HG02642 (cell line): ENCODE measurements at regions not wholly inside any gene's neighbourhood (a gene's known extent, or its start where the extent isn't known, plus 50 kb on each side); places are given as distances from the start of the nearest gene placed in this dataset.

ENCODE experiments used
- ATAC-seq: cut with Tn5 transposase; IDR thresholded peaks from one replicate; pipeline ENCODE4 v1.9.1; 2021; ENCODE audit warnings: mild to moderate bottlenecking; ENCODE audit not compliant: unreplicated experiment, poor library complexity

DNA sequence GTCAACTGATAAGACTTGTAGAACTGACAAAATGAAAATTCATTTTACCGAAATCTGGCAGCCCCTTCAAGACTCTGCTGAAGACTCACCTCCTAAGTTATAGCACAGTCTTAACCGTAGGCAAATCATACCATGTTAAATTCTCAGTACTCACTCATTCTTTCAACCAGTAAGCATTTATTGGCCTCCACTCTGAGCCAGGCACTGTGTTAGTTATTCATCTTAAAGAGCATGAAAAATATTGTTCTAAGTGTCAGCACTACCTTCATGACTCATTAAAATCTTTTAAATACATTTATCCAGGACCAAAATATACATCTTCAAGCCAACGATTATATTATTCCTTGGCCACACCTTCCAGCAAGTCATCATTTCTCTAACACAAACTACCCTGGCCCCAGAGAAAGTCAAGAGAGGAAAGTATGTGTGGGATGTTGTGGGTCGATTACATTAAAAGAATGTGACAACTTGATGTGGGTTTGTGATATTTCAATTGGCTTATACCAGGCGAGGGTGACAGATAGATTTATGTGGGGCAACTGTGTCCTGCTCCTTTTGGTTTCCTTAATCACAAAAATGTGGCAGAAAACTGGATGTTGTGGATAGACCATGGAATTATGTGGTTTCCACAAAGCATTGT is 55.0 kb downstream of the TMEM30B start:
- no peak for ATAC-seq

DNA sequence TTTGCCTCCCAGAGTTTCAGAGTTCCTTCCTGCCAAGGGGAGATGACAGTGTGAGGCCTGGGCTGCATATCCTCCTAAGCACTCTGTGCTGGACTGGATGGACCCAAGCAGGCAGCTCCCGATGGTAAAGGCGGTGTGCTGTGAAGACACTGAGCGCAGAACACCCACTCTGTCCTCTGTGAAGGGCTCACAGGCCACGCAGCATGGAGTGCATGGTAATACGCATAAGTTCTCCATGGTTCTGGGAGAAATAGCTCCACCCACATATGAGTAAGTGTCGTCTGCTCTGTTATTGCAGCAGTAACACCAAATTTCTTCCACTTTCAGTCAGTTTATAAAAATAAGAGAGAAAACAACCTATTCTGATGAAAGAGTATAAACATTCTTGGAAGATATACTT is 55.8 kb downstream of the TMEM30B start:
- ATAC-seq: no peak

GRCh38 chr14:61223552-61223951 is 57.6 kb downstream of the TMEM30B start:
- ATAC-seq: no peak

GRCh38 chr14:61222388-61222787 is 58.8 kb downstream of the TMEM30B start:
- no peak for ATAC-seq

DNA sequence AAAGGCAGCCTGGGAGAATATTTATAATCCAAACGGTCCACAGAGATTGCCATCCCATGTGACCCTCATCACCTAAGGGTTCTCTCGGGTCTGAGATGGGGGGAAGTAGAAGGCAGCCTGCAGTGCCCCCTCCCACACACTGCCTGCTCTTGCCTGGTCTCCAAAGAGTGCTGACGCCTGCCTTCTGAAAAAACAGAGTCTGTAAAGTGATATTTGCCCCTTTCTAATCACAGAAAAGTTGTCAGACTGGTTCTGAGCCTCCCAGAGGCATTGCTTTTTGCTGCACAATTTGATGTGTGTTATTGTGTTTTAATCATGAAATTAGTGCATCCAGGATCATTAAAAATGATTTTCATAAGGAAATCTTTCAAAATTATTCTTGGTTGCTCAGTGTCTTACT is 59.2 kb downstream of the TMEM30B start:
- no peak for ATAC-seq

DNA sequence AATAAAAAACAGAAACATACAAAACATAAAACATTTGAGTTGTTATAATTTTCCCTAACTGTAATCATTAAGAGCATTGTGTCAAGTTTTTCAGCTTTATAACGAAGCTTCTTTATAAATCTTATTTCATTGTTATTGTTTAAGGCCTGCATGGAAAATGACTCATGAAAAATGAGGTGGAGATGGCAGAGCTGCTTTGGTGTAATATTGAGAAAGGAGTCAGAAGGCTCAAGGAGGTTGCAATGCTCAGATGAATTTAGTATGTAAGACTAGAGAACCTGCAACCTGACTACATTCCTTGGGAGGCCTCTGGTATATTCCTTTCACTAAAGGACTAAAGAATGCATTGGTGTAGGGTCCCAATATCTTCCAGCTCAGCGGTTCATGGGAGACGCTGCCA is 61.5 kb downstream of the TMEM30B start:
- no peak for ATAC-seq

- ATAC-seq: no peak
Measured at GRCh38 chr14:61219256-61219655, 61.9 kb downstream of the TMEM30B start.

DNA sequence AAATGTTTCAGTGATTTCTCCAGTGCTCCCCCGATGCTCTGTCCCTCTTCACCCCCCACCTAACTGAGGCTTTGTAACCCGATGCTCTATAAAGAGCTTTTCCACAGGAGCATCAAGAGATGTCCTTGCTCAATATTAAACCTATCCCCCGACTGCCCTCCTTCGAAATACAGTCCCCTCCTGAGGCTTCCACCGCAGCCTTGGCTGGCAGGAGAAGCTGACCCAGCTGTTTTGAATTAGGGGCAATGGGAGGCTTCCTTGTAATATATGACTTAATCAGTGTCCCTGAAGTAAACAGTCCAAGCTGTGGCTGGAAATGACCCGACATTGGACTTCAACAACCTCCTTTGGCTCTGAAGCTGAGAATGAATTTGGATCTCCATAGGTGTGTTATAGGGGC is 62.4 kb downstream of the TMEM30B start:
- ATAC-seq: no peak

DNA sequence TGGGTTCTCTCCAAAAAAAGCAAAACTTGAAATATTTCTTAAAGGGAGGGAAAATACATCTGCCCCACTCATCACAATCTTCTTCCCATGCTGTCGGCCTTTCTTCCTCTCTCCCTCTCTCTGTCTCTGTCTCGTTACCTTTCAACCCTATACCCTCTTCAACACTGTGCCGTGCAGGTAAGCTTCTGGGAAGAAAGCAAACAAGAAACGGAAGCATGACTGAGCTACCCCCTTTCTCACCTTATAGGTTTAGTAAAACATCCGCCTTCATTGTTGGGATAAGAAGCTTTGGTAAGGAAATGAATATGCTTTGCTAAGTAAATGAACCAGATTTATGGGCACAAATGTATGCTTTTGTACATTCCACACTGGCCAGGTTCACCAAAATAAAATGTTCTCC is 63.0 kb downstream of the TMEM30B start:
- no peak for ATAC-seq

DNA sequence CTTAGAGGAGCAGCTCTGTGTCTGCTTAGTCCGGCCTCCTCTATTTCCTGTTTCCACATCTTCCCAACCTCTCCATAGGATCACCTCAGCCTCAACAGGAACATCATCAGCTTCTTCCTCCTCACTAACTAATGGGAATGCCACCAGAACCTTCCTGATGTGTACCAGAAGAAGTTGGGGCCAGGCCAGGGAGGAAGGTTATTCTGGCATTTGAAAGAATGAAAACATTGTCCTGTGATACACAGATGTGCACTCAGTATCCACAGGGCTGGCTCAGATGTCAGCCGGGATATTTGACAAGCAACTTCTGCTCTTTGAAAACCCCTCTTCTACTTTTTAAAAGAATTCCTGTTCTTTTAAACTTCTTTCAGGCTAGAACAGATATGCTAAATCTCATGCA is 63.6 kb downstream of the TMEM30B start:
- ATAC-seq: no peak

- no peak for ATAC-seq
Measured at GRCh38 chr14:61215222-61216020, 65.7 kb downstream of the TMEM30B start.

GRCh38 chr14:61213920-61214319 is 67.2 kb downstream of the TMEM30B start:
- no peak for ATAC-seq

DNA sequence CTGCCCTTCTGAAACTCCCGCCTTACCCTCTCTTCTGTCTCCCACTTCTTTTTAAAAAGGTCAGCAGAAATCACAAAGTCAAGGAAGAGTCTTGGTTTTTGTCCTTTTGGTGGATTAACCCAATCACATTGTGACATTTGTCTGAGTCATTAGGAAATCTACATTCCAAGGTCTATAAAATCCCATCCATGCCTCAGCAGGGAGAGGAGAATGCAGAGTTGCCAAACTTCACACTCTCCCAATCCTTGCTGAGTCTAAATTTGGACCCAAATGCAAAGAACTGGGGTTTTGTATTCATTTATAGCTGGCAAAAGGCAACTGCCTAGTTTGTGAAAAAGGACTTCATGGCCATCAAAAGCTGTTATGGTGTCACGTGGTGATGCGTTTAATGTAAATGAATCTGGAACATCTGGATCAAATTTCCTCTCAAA is 67.9 kb downstream of the TMEM30B start:
- no peak for ATAC-seq

GRCh38 chr14:61212546-61212945 is 68.6 kb downstream of the TMEM30B start:
- no peak for ATAC-seq

GRCh38 chr14:61211476-61212255 is 69.5 kb downstream of the TMEM30B start:
- no peak for ATAC-seq

DNA sequence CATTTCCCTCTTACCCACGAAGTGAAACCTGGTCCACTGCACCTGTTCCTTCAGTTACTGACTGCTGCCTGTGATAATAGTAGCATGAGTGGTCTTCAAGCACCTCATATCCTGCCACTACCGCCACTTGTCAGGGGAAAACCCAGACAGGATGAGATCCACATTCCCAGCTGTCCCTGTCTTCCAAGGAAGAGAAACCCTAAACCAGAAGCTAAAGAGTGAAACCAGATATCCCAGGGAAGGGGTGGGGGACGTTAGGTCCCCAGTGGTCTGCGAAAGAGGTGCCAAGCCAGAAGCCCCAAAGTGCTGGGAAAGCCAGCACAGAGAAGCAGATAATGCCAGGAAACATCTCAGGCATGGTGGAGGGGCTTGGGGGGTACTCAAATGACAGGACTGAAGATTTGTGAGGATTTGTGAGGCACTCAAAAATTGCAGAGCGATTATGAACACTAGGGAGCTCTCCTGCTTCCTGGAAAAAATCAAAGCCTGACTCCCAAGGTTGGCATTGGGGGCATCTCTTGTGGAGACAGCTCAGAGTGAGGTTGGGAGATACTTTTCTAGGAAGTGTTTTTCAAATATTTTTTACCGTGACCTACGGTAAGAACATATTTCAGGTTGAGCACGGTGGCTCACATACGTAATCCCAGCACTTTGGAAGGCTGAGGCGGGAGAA is 77.9 kb downstream of the TMEM30B start:
- no peak for ATAC-seq

GRCh38 chr14:61202124-61202523 is 79.0 kb downstream of the TMEM30B start:
- no peak for ATAC-seq

DNA sequence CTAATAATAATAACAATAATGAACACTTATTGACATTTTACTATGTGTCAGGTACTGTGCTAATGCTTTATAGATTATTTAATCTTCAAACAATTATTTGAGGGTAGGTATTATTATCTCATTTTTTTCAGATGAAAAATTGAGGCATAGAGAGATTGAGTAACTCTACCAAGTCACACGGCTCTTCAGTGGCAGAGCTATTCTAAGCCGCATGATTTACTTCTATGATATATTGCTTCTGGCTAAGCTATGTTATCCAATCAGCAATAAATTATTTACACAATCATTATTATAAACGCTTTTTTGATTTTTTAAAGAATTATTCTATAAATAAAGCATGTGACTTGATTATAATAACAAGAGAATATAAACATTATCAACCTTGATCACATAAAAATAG is 80.0 kb downstream of the TMEM30B start:
- ATAC-seq: no peak

DNA sequence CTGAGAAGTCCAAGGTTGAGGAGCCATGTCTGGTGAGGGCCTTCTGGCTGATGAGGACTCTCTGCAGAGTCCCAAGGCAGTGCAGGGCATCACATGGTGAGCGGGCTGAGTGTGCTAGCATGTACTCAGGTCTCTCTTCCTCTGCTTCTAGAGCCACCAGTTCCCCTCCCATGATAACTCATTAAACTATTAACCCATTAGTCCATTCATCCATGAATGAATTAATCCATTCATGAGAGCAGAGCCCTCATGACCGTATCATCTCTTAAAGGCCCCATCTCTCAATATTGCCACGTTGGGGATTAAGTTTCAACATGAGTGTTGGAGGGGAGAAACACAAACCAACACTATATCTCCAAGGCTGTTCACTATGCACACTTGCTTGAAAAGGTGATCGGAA is 83.7 kb downstream of the TMEM30B start:
- ATAC-seq: no peak

GRCh38 chr14:61196792-61197191 is 84.3 kb downstream of the TMEM30B start:
- ATAC-seq: no peak

DNA sequence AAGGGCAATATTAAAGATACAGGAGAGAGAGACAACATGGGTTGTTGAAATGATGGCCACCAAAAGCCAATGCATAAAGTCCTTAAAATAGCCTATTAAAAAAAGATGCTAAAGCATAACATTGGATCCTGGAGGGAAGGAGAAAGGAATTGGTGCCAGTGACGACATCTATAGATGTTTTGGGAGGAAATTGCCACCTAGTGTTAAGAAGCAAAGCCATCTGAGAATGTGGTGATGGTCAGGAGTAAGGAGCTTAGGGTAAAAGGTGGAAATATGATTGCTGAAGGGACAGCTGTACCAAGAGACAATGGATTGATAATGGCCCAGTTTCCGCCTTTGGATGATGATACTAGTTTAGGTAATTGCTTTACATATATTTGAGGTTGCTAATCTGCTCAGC is 85.1 kb downstream of the TMEM30B start:
- no peak for ATAC-seq
